ENCODE measurements at regions not wholly inside any gene's neighbourhood (a gene's known extent, or its start where the extent isn't known, plus 50 kb on each side); places are given as distances from the start of the nearest gene placed in this dataset.

DNA sequence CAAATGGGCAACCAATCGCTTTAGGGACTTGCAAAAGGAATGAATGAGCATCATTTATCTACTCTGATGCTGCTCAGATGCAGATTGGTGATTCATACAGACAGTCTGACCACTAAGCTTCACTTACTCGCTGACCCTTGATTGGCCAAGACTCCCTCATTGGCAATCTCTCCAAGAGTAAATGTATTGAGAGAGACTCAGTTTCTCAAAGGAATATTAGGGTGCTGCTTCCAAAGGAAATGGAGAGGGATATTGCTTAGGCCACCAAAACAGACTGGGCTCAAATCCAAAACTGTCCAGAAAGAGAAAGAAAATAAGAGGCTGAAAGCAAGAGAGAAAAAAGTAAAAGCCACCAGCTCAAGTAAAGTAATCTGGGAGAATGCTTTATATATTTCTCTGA is 785.2 kb downstream of the GALC start:
- intact Hi-C loops (cut with DNase I) = no loop called here
- H3K4me1 ChIP-seq = no peaks in the 10 kb centered on the region
- no peak overlapping the region for H3K27ac ChIP-seq
- no peak overlapping the region for H3K4me3 ChIP-seq
- no peaks in the 10 kb centered on the region for H3K9me3 ChIP-seq
- 71% methylated on average over 2 of the region's 2 CpGs for WGBS, 2 donors
- DNase-seq = no peak
- no peaks in the 10 kb centered on the region for H3K36me3 ChIP-seq
- no peak for TF ChIP-seq POLR2A (IDR thresholded peaks at IDR 0.05)
- H3K27me3 ChIP-seq = no peaks in the 10 kb centered on the region

- Histone ChIP-seq H3K9me3 (no peaks in the 10 kb centered on the region), H3K36me3 (no peaks in the 10 kb centered on the region), H3K4me1 (no peaks in the 10 kb centered on the region), H3K27ac (no peak overlapping the region), H3K4me3 (no peak overlapping the region), H3K27me3 (no peaks in the 10 kb centered on the region)
- 65 to 70% methylated on average over 3 of the region's 3 CpGs for WGBS, 2 donors
- intact Hi-C loops (cut with DNase I) = no loop called here
- TF ChIP-seq, protein P1, sequence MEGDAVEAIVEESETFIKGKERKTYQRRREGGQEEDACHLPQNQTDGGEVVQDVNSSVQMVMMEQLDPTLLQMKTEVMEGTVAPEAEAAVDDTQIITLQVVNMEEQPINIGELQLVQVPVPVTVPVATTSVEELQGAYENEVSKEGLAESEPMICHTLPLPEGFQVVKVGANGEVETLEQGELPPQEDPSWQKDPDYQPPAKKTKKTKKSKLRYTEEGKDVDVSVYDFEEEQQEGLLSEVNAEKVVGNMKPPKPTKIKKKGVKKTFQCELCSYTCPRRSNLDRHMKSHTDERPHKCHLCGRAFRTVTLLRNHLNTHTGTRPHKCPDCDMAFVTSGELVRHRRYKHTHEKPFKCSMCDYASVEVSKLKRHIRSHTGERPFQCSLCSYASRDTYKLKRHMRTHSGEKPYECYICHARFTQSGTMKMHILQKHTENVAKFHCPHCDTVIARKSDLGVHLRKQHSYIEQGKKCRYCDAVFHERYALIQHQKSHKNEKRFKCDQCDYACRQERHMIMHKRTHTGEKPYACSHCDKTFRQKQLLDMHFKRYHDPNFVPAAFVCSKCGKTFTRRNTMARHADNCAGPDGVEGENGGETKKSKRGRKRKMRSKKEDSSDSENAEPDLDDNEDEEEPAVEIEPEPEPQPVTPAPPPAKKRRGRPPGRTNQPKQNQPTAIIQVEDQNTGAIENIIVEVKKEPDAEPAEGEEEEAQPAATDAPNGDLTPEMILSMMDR (IDR thresholded peaks at IDR 0.05) = no peak
- TF ChIP-seq POLR2A (IDR thresholded peaks at IDR 0.05) = no peak
- DNase-seq = no peak
These were observed 787.2 kb downstream of the GALC start for GRCh38 chr14:87205811-87206210.

GRCh38 chr14:87203346-87203745 is 789.6 kb downstream of the GALC start:
- WGBS, 2 donors = 51 to 69% methylated on average over 5 of the region's 5 CpGs
- intact Hi-C loops (cut with DNase I) = no loop called here
- Histone ChIP-seq H3K4me1 (no peaks in the 10 kb centered on the region), H3K4me3 (no peak overlapping the region), H3K36me3 (no peaks in the 10 kb centered on the region), H3K9me3 (no peaks in the 10 kb centered on the region), H3K27me3 (no peaks in the 10 kb centered on the region), H3K27ac (no peak overlapping the region)
- TF ChIP-seq, protein P1 (IDR thresholded peaks at IDR 0.05) = no peak
- no peak for DNase-seq

- H3K4me3 ChIP-seq = no peak overlapping the region
- H3K36me3 ChIP-seq = no peaks in the 10 kb centered on the region
- no peaks in the 10 kb centered on the region for H3K4me1 ChIP-seq
- 53 to 59% methylated on average over 1 of the region's 1 CpG for WGBS, 2 donors
- H3K27ac ChIP-seq = no peak overlapping the region
- no peaks in the 10 kb centered on the region for H3K27me3 ChIP-seq
- DNase-seq = no peak
- intact Hi-C loops (cut with DNase I) = no loop called here
- TF ChIP-seq, protein P1 (IDR thresholded peaks at IDR 0.05) = no peak
- no peak for TF ChIP-seq POLR2A (IDR thresholded peaks at IDR 0.05)
- H3K9me3 ChIP-seq = no peaks in the 10 kb centered on the region
These were observed 793.6 kb downstream of the GALC start for GRCh38 chr14:87199381-87199780.

GRCh38 chr14:87196436-87196835 is 796.5 kb downstream of the GALC start:
- WGBS, 2 donors = 53% methylated on average over 3 of the region's 3 CpGs
- no peak for DNase-seq
- Histone ChIP-seq H3K27ac (no peak overlapping the region), H3K27me3 (no peaks in the 10 kb centered on the region), H3K4me1 (no peaks in the 10 kb centered on the region), H3K9me3 (no peaks in the 10 kb centered on the region), H3K36me3 (no peaks in the 10 kb centered on the region), H3K4me3 (no peak overlapping the region)
- intact Hi-C loops (cut with DNase I) = no loop called here
- TF ChIP-seq POLR2A (IDR thresholded peaks at IDR 0.05) = no peak
- TF ChIP-seq, protein P1 (IDR thresholded peaks at IDR 0.05) = no peak

GRCh38 chr14:87187786-87188185 is 805.2 kb downstream of the GALC start:
- no peak for DNase-seq
- no peaks in the 10 kb centered on the region for H3K9me3 ChIP-seq
- H3K27ac ChIP-seq = no peak overlapping the region
- no peaks in the 10 kb centered on the region for H3K36me3 ChIP-seq
- no peak for TF ChIP-seq POLR2A (IDR thresholded peaks at IDR 0.05)
- TF ChIP-seq, protein P1 (IDR thresholded peaks at IDR 0.05) = no peak
- H3K27me3 ChIP-seq = no peaks in the 10 kb centered on the region
- no peaks in the 10 kb centered on the region for H3K4me1 ChIP-seq
- intact Hi-C loops (cut with DNase I) = no loop called here
- no peak overlapping the region for H3K4me3 ChIP-seq
- WGBS, 2 donors = 58 to 87% methylated on average over 1 to 4 of the region's 4 CpGs

All from esophagus squamous epithelium (tissue), 5 donors.